GM18498 (cell line): ENCODE measurements at regions not wholly inside any gene's neighbourhood (a gene's known extent, or its start where the extent isn't known, plus 50 kb on each side); places are given as distances from the start of the nearest gene placed in this dataset.
"Not testable (repeated sequence)": the region's sequence is repeated elsewhere in the genome, so short reads cannot be mapped to it uniquely, and the experiment has no call there.

ENCODE experiments used
- ATAC-seq: cut with Tn5 transposase; IDR thresholded peaks from one replicate; pipeline ENCODE4 v1.9.1; 2021; ENCODE audit warnings: mild to moderate bottlenecking, moderate library complexity; ENCODE audit not compliant: unreplicated experiment

- peak; percentile 79 for ATAC-seq
Observed at GRCh38 chr2:142585785-142586184, 291.7 kb upstream of the KYNU start.

- no peak for ATAC-seq
Observed at GRCh38 chr2:142582317-142582716, 295.1 kb upstream of the KYNU start.

GRCh38 chr2:142581491-142581890 lies 296.0 kb upstream of the KYNU start:
- no peak for ATAC-seq

- ATAC-seq, result no peak
Observed at GRCh38 chr2:142580691-142581090, 296.8 kb upstream of the KYNU start.

- no peak for ATAC-seq
Observed at GRCh38 chr2:142575561-142575960, 301.9 kb upstream of the KYNU start.

GRCh38 chr2:142574388-142574787 lies 303.1 kb upstream of the KYNU start:
- no peak for ATAC-seq

GRCh38 chr2:142572346-142573132 lies 304.9 kb upstream of the KYNU start:
- ATAC-seq, result no peak

- no peak for ATAC-seq
Observed at GRCh38 chr2:142571934-142572333, 305.5 kb upstream of the KYNU start.

GRCh38 chr2:142562900-142563299 lies 314.6 kb upstream of the KYNU start:
- ATAC-seq, result no peak

GRCh38 chr2:142561656-142562055 lies 315.8 kb upstream of the KYNU start:
- ATAC-seq, result no peak

GRCh38 chr2:142557391-142557790 lies 320.1 kb upstream of the KYNU start:
- no peak for ATAC-seq

- not testable (repeated sequence) for ATAC-seq
Observed at GRCh38 chr2:142545999-142546398, 331.5 kb upstream of the KYNU start.

- ATAC-seq, result no peak
Observed at GRCh38 chr2:142545036-142545435, 332.4 kb upstream of the KYNU start.

GRCh38 chr2:142544173-142544572 lies 333.3 kb upstream of the KYNU start:
- ATAC-seq, result no peak

GRCh38 chr2:142542431-142542910 lies 335.0 kb upstream of the KYNU start:
- no peak for ATAC-seq

GRCh38 chr2:142536966-142537365 lies 340.5 kb upstream of the KYNU start:
- ATAC-seq, result no peak

- no peak for ATAC-seq
Observed at GRCh38 chr2:142536492-142536891, 341.0 kb upstream of the KYNU start.

- no peak for ATAC-seq
Observed at GRCh38 chr2:142535311-142535710, 342.2 kb upstream of the KYNU start.

GRCh38 chr2:142533177-142533576 lies 344.3 kb upstream of the KYNU start:
- ATAC-seq, result no peak

- no peak for ATAC-seq
Observed at GRCh38 chr2:142531377-142531776, 346.1 kb upstream of the KYNU start.

GRCh38 chr2:142525720-142526119 lies 351.7 kb upstream of the KYNU start:
- ATAC-seq, result no peak

- ATAC-seq, result no peak
Observed at GRCh38 chr2:142521492-142521891, 356.0 kb upstream of the KYNU start.

- ATAC-seq, result no peak
Observed at GRCh38 chr2:142515493-142515892, 362.0 kb upstream of the KYNU start.
